Skin of body (tissue), 1 donor: ENCODE measurements at regions not wholly inside any gene's neighbourhood (a gene's known extent, or its start where the extent isn't known, plus 50 kb on each side); places are given as distances from the start of the nearest gene placed in this dataset.
"Not testable (repeated sequence)": the region's sequence is repeated elsewhere in the genome, so short reads cannot be mapped to it uniquely, and the experiment has no call there.

ENCODE experiments used
- DNase-seq: peaks from one replicate; lab custom pipeline; 2025; lab: John Stamatoyannopoulos, UW

DNA sequence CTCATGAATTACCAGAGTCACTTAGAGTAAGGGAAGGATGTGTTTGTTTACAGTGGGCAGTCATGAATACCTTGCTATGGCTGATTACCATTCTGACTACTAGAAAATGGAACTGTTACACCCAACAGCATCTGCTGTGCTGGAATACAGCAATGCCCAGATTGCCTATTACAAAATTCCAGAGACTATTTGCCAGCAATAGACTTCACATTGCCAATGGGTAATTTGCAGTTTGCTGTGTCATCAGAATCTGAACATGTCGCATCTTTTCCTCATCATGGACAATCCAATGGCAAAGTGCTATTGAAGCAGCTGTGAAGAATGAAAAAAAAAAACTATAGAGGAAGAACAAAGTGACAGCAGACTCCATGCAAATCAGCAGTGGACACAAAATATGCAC, 356.6 kb downstream of the CXXC4 start:
- no peak for DNase-seq

DNA sequence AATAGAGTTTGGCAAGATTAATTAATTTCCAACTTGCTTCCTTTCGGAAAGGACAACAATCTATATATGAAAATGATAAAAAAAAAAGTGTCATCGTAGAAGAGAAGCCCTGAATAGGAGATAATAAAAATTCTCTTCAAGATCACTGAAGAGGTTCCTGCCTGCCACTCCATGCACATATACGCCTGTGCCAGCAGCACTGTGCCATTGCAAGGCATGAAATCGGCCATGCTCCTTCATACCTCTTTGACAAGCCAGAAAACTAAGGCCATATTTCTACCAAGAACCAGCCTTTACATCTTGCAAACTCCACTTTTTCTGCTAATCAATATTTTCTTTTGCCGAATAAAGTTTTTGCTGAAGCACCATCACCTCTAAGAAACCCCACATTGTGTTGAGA, 365.5 kb downstream of the CXXC4 start:
- DNase-seq: no peak

- no peak for DNase-seq
Measured at GRCh38 chr4:104128850-104129213, 365.9 kb downstream of the CXXC4 start.

DNA sequence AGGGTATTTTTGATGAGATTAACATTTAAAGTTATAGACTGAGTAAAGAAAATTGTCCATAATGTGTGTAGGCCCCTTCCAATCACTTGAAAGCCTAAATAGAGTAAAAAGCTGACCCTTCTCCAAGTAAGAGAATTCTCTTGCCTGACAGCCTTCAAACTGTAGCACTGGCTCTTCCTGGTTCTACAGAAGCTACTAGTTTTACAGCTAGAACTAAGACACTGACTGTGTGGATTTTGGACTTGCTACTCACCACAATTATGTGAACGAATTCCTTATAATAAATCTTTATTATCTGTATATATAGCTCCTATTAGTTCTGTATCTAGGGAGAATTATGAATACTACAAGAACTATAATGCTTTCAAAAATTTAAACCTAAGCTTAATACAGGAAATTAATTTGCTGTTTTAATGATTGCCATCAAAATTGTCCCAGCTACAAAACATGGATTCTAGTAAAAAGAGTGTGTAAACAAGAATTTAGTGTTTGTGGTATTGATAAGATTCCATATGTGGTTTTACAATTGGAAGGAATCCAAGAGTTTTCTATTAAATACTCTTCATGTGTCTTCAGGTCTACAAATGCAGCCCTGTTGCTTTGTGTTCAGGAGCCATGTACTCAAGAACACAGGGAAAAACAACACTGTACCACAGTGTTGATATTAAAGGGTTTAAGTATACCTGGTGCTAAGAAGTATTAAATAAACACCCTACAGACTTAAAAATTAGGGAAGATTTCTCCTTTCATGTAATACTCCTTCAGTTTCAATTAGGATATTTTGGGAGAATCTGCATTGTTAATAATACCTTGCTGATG, 366.5 kb downstream of the CXXC4 start:
- no peak for DNase-seq

GRCh38 chr4:104123021-104123420, 371.7 kb downstream of the CXXC4 start:
- DNase-seq: no peak

GRCh38 chr4:104117776-104118175, 376.9 kb downstream of the CXXC4 start:
- DNase-seq: no peak

- DNase-seq: no peak
Measured at GRCh38 chr4:104113850-104114249, 380.8 kb downstream of the CXXC4 start.

DNA sequence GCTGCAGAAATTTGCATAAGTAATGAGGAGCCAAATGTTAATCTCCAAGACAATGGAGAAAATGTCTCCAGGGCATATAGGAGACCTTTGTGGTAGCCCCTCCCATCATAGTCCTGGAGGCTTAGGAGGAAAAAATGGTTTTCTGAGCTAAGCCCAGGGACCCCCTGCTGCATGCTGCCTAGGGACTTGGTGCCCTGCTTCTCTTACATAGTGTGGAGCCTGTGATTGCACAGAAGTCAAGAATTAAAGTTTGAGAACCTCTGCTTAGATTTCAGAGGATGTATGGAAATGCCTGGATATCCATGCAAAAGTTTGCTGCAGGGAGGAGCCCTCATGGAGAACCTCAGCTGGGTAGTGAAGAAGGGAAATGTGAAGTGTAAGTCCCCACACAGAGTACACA, 379.4 kb upstream of the TACR3 start:
- DNase-seq: no peak

DNA sequence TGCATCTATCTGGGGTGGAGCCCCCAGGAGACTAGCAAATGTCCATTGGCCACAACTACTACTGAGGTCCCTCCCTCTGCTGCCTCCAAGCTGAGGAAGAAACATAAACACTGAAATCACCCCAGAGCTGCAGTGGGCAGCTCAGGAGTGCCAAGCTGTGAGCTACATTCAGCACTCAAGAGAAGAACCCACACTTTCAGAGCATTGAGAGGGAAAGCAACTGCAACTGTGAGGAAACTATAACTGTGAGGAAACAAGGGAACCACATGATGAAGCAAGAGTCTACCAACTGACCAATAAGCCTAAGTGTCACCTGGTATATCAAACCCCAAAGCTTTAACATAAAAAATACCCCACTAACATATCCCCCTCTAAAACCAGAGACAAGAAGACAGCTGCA, 373.5 kb upstream of the TACR3 start:
- DNase-seq: no peak

GRCh38 chr4:104073229-104073628, 353.4 kb upstream of the TACR3 start:
- DNase-seq: no peak

GRCh38 chr4:104066533-104066932, 346.7 kb upstream of the TACR3 start:
- no peak for DNase-seq

- DNase-seq: peak; percentile 5
Measured at GRCh38 chr4:104064646-104065577, 345.1 kb upstream of the TACR3 start.

GRCh38 chr4:104063341-104063740, 343.6 kb upstream of the TACR3 start:
- no peak for DNase-seq

DNA sequence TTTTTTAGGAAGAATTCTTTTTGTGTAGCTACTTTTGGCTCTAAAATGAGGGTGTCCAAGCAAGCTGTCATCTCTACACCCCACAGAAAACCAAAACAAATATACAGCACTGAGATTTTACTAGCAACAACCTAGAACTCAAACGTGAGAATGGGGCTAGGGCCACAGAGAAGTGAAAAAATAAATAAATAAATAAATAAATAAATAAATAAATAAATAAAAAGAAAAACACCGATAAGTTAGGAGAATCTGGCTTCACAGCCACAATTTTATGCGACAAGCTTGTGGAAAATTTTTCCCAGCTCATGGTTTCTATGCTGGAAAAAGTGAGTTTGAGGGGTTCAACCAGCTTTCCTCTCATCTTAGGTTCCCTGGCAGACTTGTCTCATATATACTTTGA, 324.6 kb upstream of the TACR3 start:
- DNase-seq: no peak

DNA sequence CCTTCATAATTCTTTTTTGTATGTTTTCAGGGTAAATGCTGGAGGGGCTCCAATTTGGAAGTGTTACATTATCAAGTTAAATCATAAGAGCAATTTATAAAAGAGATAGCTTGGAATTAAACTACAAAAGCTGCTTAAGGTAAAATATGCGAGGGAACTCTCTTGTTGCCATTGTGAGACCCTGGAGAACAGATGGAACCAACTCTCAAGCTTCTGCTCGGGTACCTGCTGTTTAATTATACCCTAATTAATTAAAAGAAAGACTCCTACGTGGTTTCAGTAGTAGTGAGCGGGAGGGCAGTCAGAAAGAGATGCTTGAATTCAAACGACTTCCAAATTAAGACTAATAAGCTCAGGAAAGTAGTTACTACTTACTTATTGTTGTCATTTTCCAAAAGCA, 313.1 kb upstream of the TACR3 start:
- no peak for DNase-seq

- no peak for DNase-seq
Measured at GRCh38 chr4:104025251-104025650, 305.5 kb upstream of the TACR3 start.

DNA sequence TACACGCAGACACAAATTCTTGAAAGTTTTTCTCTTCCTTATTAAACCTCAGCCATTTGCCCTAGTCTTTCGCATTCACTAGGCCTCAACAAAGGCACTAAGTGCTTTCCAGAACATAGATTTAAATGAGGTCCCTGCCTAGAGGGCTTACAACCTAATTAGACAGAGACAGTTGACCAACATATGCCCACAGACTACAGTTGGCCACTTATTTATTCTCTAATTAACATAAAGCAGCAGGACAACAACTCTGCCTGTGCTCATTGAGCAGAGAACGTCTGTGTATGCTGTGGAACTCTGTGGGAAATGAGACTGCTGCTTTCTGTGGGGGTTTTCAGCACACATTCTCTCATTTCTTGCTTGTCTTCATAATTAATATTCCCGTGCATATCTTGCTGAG, 303.0 kb upstream of the TACR3 start:
- DNase-seq: no peak

GRCh38 chr4:104022226-104022625, 302.4 kb upstream of the TACR3 start:
- no peak for DNase-seq

GRCh38 chr4:104020641-104021040, 300.9 kb upstream of the TACR3 start:
- DNase-seq: no peak

- no peak for DNase-seq
Measured at GRCh38 chr4:104017213-104017612, 297.4 kb upstream of the TACR3 start.

- DNase-seq: no peak
Measured at GRCh38 chr4:104015680-104016079, 295.9 kb upstream of the TACR3 start.

DNA sequence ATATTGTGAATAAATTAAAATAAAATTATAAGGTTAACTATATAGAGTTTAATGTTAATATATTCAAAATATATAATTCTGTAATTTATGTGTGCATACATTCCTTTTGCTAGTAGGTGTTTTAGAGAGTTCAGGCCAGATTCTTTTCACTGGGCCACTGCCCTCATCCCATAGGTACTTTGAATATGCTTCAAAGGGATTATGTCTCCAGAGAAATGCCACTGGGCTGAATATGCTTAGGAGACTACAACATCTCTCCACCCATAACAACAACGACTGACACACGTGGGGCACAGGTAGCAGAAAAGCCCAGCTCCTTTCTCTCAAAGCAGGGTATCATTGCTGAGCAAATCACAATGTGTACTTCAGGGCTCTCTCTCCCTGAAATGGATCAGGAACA, 290.9 kb upstream of the TACR3 start:
- no peak for DNase-seq

GRCh38 chr4:104002318-104002717, 282.5 kb upstream of the TACR3 start:
- not testable (repeated sequence) for DNase-seq
